Activated CD8-positive, alpha-beta T cell treated with anti-CD3 and anti-CD28 coated beads for 36 hours (primary cell): ENCODE measurements at regions not wholly inside any gene's neighbourhood (a gene's known extent, or its start where the extent isn't known, plus 50 kb on each side); places are given as distances from the start of the nearest gene placed in this dataset.

Experiments
- ATAC-seq: fragments of 200-7000 bp; cut with Tn5 transposase; one replicate; pipeline ENCODE4 v1.10.0; 2021; ENCODE audit warnings: mild to moderate bottlenecking, moderate library complexity
- CTCF ChIA-PET: fragments of 350-600 bp; sonication (Branson Sonifier 250); formaldehyde crosslinking; loops from one replicate; lab custom pipeline; 2021; ENCODE audit warnings: antibody characterized with exemption; lab: Charles Lee
- POLR2A ChIA-PET: fragments of 350-600 bp; sonication (Branson Sonifier 250); formaldehyde crosslinking; loops from one replicate; lab custom pipeline; 2021; ENCODE audit warnings: antibody characterized with exemption; lab: Charles Lee
- DNase-seq: peaks from one replicate; pipeline ENCODE4 v3.0.0-alpha.2; 2020
- H3K27ac Mint-ChIP-seq: one replicate; pipeline ENCODE4 v1.8.0; 2021; ENCODE audit warnings: mild to moderate bottlenecking, mixed read lengths
- H3K27me3 Mint-ChIP-seq: one replicate; pipeline ENCODE4 v1.8.0; 2021; ENCODE audit warnings: mixed read lengths
- H3K36me3 Mint-ChIP-seq: one replicate; pipeline ENCODE4 v1.8.0; 2021; ENCODE audit warnings: low read depth, mixed read lengths
- H3K4me1 Mint-ChIP-seq: one replicate; pipeline ENCODE4 v1.8.0; 2021; ENCODE audit warnings: low read depth, mixed read lengths
- H3K4me3 Mint-ChIP-seq: one replicate; pipeline ENCODE4 v1.8.0; 2021; ENCODE audit warnings: mild to moderate bottlenecking, moderate library complexity, mixed read lengths
- H3K9me3 Mint-ChIP-seq: one replicate; pipeline ENCODE4 v1.8.0; 2021; ENCODE audit warnings: mixed read lengths
- CTCF ChIP-seq: fragments of 200-600 bp; IDR thresholded peaks from one replicate; pipeline ENCODE4 v1.8.0; 2022; ENCODE audit warnings: antibody characterized with exemption, mild to moderate bottlenecking
- intact Hi-C: fragments of 100-400 bp; cut with micrococcal nuclease; formaldehyde crosslinking; loops from one replicate; pipeline ENCODE4 v1.10.0; 2022

GRCh38 chr16:48950184-48950583 lies 331.5 kb downstream of the CBLN1 start:
- peaks cover 2% of the 10 kb centered on the region for H3K9me3 Mint-ChIP-seq
- H3K27ac Mint-ChIP-seq = no peak overlapping the region
- TF ChIP-seq CTCF = no peak
- H3K27me3 Mint-ChIP-seq = no peaks in the 10 kb centered on the region
- ATAC-seq = no peak
- POLR2A ChIA-PET = no interaction called here
- no peaks in the 10 kb centered on the region for H3K36me3 Mint-ChIP-seq
- CTCF ChIA-PET = no interaction called here
- H3K4me3 Mint-ChIP-seq = no peak overlapping the region
- DNase-seq = no peak
- no peaks in the 10 kb centered on the region for H3K4me1 Mint-ChIP-seq
- intact Hi-C loops = no loop called here

GRCh38 chr16:48949636-48950035 lies 332.0 kb downstream of the CBLN1 start:
- ChIA-PET CTCF (no interaction called here), POLR2A (no interaction called here)
- H3K9me3 Mint-ChIP-seq = peaks cover 2% of the 10 kb centered on the region
- DNase-seq (no peak), ATAC-seq (no peak)
- no peaks in the 10 kb centered on the region for H3K27me3 Mint-ChIP-seq
- TF ChIP-seq CTCF = no peak
- no peak overlapping the region for H3K27ac Mint-ChIP-seq
- H3K36me3 Mint-ChIP-seq = no peaks in the 10 kb centered on the region
- intact Hi-C loops = no loop called here
- no peak overlapping the region for H3K4me3 Mint-ChIP-seq
- no peaks in the 10 kb centered on the region for H3K4me1 Mint-ChIP-seq

- H3K27ac Mint-ChIP-seq = no peak overlapping the region
- ATAC-seq (no peak), DNase-seq (no peak)
- peaks cover 2% of the 10 kb centered on the region for H3K9me3 Mint-ChIP-seq
- ChIA-PET POLR2A (no interaction called here), CTCF (no interaction called here)
- no peaks in the 10 kb centered on the region for H3K36me3 Mint-ChIP-seq
- no peaks in the 10 kb centered on the region for H3K27me3 Mint-ChIP-seq
- H3K4me3 Mint-ChIP-seq = no peak overlapping the region
- no peaks in the 10 kb centered on the region for H3K4me1 Mint-ChIP-seq
- no peak for TF ChIP-seq CTCF
- intact Hi-C loops = no loop called here
Observed at GRCh38 chr16:48948911-48949310, 332.7 kb downstream of the CBLN1 start.

- H3K36me3 Mint-ChIP-seq = no peaks in the 10 kb centered on the region
- no peaks in the 10 kb centered on the region for H3K4me1 Mint-ChIP-seq
- no peak overlapping the region for H3K4me3 Mint-ChIP-seq
- no peak overlapping the region for H3K27ac Mint-ChIP-seq
- ATAC-seq (no peak), DNase-seq (no peak)
- H3K27me3 Mint-ChIP-seq = no peaks in the 10 kb centered on the region
- ChIA-PET POLR2A (no interaction called here), CTCF (interaction anchor here (1.5 kb wide), 1 partner anchor 19 kb away, joined by 3 read pairs; no protein-coding TSS in a partner anchor)
- TF ChIP-seq CTCF = no peak
- H3K9me3 Mint-ChIP-seq = no peaks in the 10 kb centered on the region
- intact Hi-C loops = no loop called here
Observed at GRCh38 chr16:48947371-48947713, 334.3 kb downstream of the CBLN1 start.

GRCh38 chr16:48946686-48947370 lies 334.8 kb downstream of the CBLN1 start:
- Mint-ChIP-seq H3K4me3 (no peak overlapping the region), H3K27me3 (no peaks in the 10 kb centered on the region), H3K27ac (no peak overlapping the region), H3K36me3 (no peaks in the 10 kb centered on the region), H3K9me3 (no peaks in the 10 kb centered on the region), H3K4me1 (no peaks in the 10 kb centered on the region)
- ATAC-seq (no peak), DNase-seq (no peak)
- intact Hi-C loops = no loop called here
- no peak for TF ChIP-seq CTCF
- POLR2A ChIA-PET = no interaction called here
- CTCF ChIA-PET = interaction anchor here (1.5 kb wide), 1 partner anchor 19 kb away, joined by 3 read pairs; no protein-coding TSS in a partner anchor
